IMR-90 (cell line): ENCODE measurements at regions not wholly inside any gene's neighbourhood (a gene's known extent, or its start where the extent isn't known, plus 50 kb on each side); places are given as distances from the start of the nearest gene placed in this dataset.

Source experiments
- CHD1 ChIP-seq: IDR thresholded peaks from 2 replicates; pipeline ENCODE4 v1.6.1; 2012; ENCODE audit warnings: low read depth, low read length, improper control_type of control experiment
- CTCF ChIP-seq: conservative IDR thresholded peaks from 2 replicates; pipeline ENCODE4 v1.5.1; 2012; ENCODE audit warnings: mild to moderate bottlenecking, low read depth, low read length, improper control_type of control experiment
- FOS ChIP-seq: fragments of 150-350 bp; IDR thresholded peaks from 2 replicates; pipeline ENCODE4 v1.6.1; 2016; ENCODE audit warnings: low read depth, low read length
- POLR2A ChIP-seq: IDR thresholded peaks from 2 replicates; pipeline ENCODE4 v1.6.1; 2012; ENCODE audit warnings: mild to moderate bottlenecking, low read depth, low read length
- RAD21 ChIP-seq: IDR thresholded peaks from 2 replicates; pipeline ENCODE4 v1.6.1; 2012; ENCODE audit warnings: low read length, improper control_type of control experiment
- RCOR1 ChIP-seq: IDR thresholded peaks from 2 replicates; pipeline ENCODE4 v1.6.1; 2012; ENCODE audit warnings: mild to moderate bottlenecking, low read length, improper control_type of control experiment; ENCODE audit not compliant: insufficient replicate concordance
- RFX5 ChIP-seq: IDR thresholded peaks from 2 replicates; pipeline ENCODE4 v1.8.0; 2012; ENCODE audit warnings: low read depth, mild to moderate bottlenecking, low read length, moderate library complexity
- TF ChIP-seq, protein P1 (sequence below): fragments of 150-350 bp; IDR thresholded peaks from 2 replicates; pipeline ENCODE4 v1.6.1; 2017; ENCODE audit warnings: mild to moderate bottlenecking, antibody characterized with exemption, low read length, low read depth

DNA sequence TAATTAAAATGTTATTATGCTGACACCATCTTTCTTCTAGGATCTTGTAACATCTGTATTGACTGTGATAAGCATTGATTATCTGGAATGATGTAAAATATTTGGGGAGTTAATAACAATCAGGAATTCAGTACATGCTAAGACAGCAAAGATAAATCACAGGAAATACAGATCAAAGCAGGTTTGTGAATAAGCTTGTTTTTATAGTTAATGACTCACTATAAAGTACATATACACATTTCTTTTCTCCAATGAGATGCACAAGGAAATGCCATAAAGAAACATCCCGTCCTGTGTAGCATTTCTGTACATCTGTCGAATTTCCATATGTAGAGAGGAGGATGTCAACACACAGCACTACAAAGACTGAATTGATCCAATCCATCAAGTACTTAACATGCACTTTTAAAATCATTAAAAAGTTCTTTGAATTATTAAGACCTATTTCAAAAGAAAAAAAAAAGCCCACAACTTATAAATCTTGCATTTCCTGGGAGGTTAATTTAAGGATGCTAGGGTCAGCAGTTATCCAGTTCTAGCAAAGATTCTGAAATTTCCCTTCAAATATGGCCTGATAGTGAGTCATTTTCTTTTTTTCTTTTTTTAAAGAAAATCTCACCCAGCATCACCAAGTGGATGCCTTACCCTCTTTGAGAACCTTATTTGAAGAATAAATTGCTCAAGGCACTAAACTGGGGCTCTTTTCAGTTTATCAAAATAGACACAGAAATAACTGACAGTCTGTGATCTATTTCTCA lies 243.2 kb upstream of the NR5A2 start:
- TF ChIP-seq POLR2A (no peak), RFX5 (no peak), FOS (no peak), CTCF (no peak), RAD21 (no peak), RCOR1 (no peak), CHD1 (no peak)
- TF ChIP-seq, protein P1, sequence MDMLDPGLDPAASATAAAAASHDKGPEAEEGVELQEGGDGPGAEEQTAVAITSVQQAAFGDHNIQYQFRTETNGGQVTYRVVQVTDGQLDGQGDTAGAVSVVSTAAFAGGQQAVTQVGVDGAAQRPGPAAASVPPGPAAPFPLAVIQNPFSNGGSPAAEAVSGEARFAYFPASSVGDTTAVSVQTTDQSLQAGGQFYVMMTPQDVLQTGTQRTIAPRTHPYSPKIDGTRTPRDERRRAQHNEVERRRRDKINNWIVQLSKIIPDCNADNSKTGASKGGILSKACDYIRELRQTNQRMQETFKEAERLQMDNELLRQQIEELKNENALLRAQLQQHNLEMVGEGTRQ, result no peak
